GM19025 (cell line): ENCODE measurements at regions not wholly inside any gene's neighbourhood (a gene's known extent, or its start where the extent isn't known, plus 50 kb on each side); places are given as distances from the start of the nearest gene placed in this dataset.
A peak's percentile ranks its signal among the peaks of the same experiment; 100 is the strongest.

Experiments
- ATAC-seq: cut with Tn5 transposase; IDR thresholded peaks from one replicate; pipeline ENCODE4 v1.9.1; 2021; ENCODE audit warnings: mild to moderate bottlenecking, low read depth, moderate library complexity; ENCODE audit not compliant: unreplicated experiment

GRCh38 chr1:224504297-224505041 lies 69.9 kb upstream of the WDR26 start:
- ATAC-seq: no peak

DNA sequence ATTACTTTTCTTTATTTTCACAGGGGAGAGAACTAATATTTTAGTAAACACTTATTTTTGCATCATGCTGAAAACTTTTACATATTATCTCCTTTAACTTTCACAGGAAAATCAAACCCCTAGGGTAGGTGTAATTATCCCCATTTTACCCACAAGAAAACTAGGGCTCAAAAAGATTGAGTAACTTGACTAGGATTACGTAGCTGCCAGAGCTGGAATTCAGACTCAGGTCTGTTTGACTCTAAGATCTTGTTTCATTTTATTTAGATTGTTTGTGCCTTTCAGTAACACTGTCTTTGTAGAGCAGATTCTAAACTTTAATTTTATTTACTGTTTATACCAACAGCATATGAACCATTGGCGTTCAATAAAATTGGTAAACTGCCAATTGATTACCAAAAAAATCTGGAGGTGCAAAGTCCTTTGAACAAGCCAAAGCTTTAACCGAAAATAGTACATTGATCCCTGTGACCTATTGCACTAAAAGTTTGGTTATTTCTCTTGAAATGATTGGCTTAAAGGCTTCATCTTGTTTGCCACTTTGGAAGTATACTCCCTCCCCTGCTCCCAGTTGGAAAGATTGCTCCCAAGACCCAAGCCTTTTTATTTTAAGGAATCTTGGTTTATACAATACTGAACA lies 71.0 kb upstream of the WDR26 start:
- no peak for ATAC-seq

- no peak for ATAC-seq
Measured at GRCh38 chr1:224506141-224506814, 71.7 kb upstream of the WDR26 start.

- ATAC-seq: no peak
Measured at GRCh38 chr1:224507771-224508523, 73.3 kb upstream of the WDR26 start.

DNA sequence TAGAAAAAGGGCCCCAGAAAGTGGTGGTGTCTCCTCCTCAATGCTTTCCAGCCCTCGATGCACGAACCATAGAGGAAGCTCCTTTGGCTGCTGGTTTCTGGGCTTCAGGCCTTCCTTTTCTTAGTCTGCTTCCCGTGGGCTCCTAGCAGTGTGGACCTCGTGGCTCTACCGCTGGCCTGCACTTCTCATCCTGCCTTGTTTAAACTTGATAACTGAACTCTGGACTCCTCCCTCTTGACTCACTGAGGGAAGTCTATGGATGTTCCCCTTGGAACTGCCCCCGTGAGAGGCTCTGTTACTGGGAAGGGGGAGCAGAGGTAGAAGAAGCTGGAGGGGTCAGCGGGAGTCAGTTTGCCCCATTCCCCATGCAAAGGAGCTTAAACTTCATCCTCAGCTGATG lies 75.3 kb upstream of the WDR26 start:
- ATAC-seq: no peak

GRCh38 chr1:224510880-224511645 lies 76.5 kb upstream of the WDR26 start:
- ATAC-seq: no peak

DNA sequence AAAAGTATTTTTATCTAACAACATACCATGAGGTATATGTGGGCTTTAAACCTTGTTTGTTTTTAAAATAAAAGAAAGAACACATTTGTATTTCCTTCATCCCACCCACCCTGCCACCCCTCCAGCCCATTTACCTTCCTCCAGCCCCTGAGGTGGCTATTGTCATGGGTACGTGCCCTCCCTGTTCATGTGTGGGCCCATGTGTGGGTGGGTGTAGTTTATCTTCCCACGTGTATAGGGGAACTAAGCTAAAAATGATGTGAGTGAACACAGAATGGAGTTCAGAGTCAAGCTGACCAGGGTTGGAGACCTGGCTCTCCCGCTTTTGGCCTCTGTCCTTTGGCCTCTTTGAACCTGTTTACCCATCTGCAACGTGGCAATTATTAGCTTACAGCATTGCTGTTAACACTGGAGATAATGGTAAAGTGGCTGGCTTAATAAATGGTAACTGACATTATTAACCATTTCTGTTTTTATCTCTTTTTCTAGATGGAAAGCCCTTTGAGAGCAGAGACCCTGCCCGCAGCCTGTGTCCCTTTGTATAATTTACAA lies 78.1 kb upstream of the WDR26 start:
- no peak for ATAC-seq

DNA sequence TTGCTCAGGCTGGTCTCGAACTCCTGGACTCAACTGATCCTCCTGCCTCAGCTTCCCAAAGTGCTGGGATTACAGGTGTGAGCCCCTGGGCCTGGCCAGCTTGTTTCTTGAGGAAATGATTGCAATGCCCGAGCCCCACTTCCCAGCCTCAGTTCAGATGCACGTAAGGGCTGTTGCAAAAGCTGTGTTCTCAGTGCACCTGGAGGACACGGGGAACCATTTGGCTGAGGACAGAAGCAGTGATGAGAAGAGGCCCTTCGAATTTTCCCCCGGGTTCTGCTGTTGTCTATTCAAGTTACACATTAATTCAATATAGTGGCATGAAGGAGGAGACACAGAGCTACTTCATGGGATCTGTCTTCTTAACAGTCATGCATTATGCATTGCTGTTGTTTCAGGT lies 78.8 kb upstream of the WDR26 start:
- no peak for ATAC-seq

GRCh38 chr1:224513787-224514209 lies 79.2 kb upstream of the WDR26 start:
- peak; percentile 93 for ATAC-seq

GRCh38 chr1:224517171-224517570 lies 82.6 kb upstream of the WDR26 start:
- ATAC-seq: no peak

GRCh38 chr1:224518528-224518927 lies 83.9 kb upstream of the WDR26 start:
- ATAC-seq: no peak

DNA sequence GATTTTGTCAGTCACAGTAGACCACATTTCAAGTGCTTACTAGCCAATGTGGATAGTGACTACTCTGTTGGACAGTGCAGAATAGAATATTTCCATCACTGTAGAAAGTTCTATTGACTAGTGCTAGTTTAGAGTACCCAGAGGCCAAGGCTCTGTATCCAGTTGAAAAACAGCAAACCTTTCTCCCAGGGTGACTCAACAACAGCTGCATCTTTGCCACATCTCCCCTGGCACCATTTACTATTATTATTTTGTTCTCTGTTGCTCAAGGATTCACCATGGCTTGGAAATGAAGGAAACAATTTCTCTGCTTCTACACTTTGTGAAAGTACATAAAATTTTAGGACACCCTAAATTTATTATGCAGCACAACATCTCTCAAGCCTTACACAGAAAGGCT lies 85.3 kb upstream of the WDR26 start:
- no peak for ATAC-seq

DNA sequence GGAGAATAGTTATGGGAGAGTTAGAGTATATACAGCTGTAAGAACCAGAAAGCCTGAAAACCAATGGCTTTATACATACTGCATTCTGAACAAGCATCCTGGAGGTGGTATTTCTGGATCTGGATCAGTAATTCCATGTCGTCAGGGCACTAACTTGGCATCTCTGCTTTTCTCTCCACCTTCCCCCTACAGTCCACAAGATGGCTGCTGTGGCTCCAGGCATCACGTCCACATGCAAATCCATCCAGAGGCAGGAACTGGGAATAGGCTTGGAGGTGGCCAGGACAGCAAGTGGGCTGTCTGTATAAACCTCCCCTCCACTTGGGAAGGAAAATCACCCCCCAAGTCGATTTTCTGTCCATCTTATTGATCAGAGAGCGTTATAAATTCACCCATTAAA lies 86.2 kb upstream of the WDR26 start:
- no peak for ATAC-seq

- no peak for ATAC-seq
Measured at GRCh38 chr1:224521904-224522734, 87.5 kb upstream of the WDR26 start.

GRCh38 chr1:224523676-224524075 lies 89.1 kb upstream of the WDR26 start:
- ATAC-seq: no peak

- ATAC-seq: no peak
Measured at GRCh38 chr1:224524679-224525078, 90.1 kb upstream of the WDR26 start.

- no peak for ATAC-seq
Measured at GRCh38 chr1:224525411-224526040, 90.6 kb upstream of the CNIH3 start.

DNA sequence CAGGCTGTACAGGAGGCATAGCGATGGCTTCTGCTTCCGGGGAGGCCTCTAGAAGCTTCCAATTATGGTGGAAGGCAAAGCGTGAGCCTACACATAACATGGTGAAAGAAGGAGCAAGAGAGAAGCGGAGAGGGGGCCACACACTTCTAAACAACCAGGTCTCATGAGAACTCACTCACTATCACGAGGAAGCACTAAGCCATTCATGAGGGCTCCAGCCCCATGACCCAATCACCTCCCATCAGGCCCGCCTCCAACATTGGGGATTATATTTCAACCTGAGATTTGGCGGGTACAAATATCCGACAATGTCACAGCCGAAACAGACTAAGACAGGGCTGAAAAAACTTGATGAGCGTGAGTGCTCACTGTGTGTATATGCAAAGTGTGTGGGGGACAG lies 89.3 kb upstream of the CNIH3 start:
- no peak for ATAC-seq

- ATAC-seq: no peak
Measured at GRCh38 chr1:224528900-224529299, 87.2 kb upstream of the CNIH3 start.
